Erythroblast (primary cell): ENCODE measurements at regions not wholly inside any gene's neighbourhood (a gene's known extent, or its start where the extent isn't known, plus 50 kb on each side); places are given as distances from the start of the nearest gene placed in this dataset.
A peak's percentile ranks its signal among the peaks of the same experiment; 100 is the strongest.
"Not testable (repeated sequence)": the region's sequence is repeated elsewhere in the genome, so short reads cannot be mapped to it uniquely, and the experiment has no call there.

Experiments
- DNase-seq, 2 experiments: peaks; one replicate each; lab custom pipeline; 2025; lab: John Stamatoyannopoulos, UW
- GATA1 ChIP-seq: IDR thresholded peaks from 2 replicates; pipeline ENCODE4 v1.6.1; 2011; ENCODE audit warnings: low read depth, mild to moderate bottlenecking, control low read depth, low read length, moderate library complexity
- POLR2A ChIP-seq: IDR thresholded peaks from 2 replicates; pipeline ENCODE4 v1.6.1; 2011; ENCODE audit warnings: mild to moderate bottlenecking, low read length

GRCh38 chr2:10225291-10226037, 77.2 kb upstream of the HPCAL1 start:
- TF ChIP-seq POLR2A = no peak
- TF ChIP-seq GATA1 = no peak
- no peak for DNase-seq

- no peak for TF ChIP-seq POLR2A
- no peak for TF ChIP-seq GATA1
- no peak for DNase-seq
These were observed 76.5 kb upstream of the HPCAL1 start for GRCh38 chr2:10226038-10226724.

GRCh38 chr2:10228611-10229365, 73.9 kb upstream of the HPCAL1 start:
- no peak for TF ChIP-seq GATA1
- TF ChIP-seq POLR2A = no peak
- DNase-seq = no peak

GRCh38 chr2:10229462-10230099, 73.1 kb upstream of the HPCAL1 start:
- no peak for DNase-seq
- TF ChIP-seq POLR2A = no peak
- no peak for TF ChIP-seq GATA1

- TF ChIP-seq POLR2A (no peak), GATA1 (no peak)
- DNase-seq = no peak
These were observed 72.2 kb upstream of the HPCAL1 start for GRCh38 chr2:10230499-10230898.

- DNase-seq = not testable (repeated sequence)
These were observed 71.8 kb upstream of the HPCAL1 start for GRCh38 chr2:10230921-10231320.

GRCh38 chr2:10231551-10232085, 71.1 kb upstream of the HPCAL1 start:
- DNase-seq = no peak
- no peak for TF ChIP-seq POLR2A
- TF ChIP-seq GATA1 = no peak

- no peak for TF ChIP-seq POLR2A
- TF ChIP-seq GATA1 = no peak
- DNase-seq = no peak
These were observed 70.4 kb upstream of the HPCAL1 start for GRCh38 chr2:10232096-10232815.

- TF ChIP-seq GATA1 (no peak), POLR2A (no peak)
These were observed 69.3 kb upstream of the HPCAL1 start for GRCh38 chr2:10233131-10234012.

GRCh38 chr2:10234013-10234306, 68.7 kb upstream of the HPCAL1 start:
- TF ChIP-seq POLR2A (no peak), GATA1 (no peak)
- peak; percentile 15 to 21 for DNase-seq

More at GRCh38 chr2:10233131-10234012, 69.3 kb upstream of the HPCAL1 start:
- DNase-seq = no peak

GRCh38 chr2:10234409-10235094, 68.2 kb upstream of the HPCAL1 start:
- TF ChIP-seq GATA1 = no peak
- TF ChIP-seq POLR2A = no peak
- DNase-seq = no peak
